ENCODE measurements at regions not wholly inside any gene's neighbourhood (a gene's known extent, or its start where the extent isn't known, plus 50 kb on each side); places are given as distances from the start of the nearest gene placed in this dataset.

DNA sequence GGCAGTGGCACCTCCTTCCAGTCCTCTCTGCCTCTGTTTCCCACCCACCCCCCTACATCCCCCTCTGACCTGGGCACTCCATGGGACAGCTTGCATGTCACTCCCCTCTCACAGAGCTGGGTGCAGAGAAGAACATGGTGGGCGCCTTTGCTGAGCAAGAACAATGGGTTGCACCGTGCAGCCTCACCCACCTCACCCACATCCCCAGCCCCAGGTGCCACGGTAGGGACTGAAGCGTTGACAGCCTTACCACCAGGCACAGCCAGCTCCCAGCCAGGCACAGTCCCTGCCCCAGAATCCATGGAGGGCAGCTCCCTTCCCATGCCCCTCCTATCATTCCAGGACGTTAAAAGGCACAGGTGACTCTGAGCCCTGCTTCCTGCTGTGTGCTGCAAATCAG lies 93.1 kb upstream of the VSTM2B start:
- no peak for DNase-seq

DNA sequence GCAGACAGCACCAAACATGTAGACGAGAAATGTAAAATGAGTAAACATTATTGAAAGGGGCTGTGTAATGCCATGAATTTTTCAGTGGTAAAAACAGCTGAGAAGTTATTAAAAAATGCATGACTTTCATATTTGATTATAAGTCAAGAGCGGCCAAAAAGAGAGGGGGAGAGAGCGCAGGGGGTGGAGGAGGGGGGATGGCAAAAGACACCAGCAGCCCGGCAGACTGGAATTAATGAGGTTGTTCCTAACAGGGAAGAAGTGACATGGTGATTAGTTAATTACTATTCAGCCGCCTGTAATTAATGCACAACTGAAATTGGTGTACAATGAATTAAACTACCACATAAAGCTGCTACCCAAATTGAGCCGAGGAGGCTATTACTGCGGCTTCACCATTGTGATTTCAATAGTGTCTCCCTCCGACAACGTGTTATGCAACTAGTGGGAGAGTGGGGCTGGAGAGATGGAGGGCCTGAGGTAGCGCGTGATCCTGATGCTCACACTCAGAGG lies 89.1 kb upstream of the VSTM2B start:
- no peak for DNase-seq

DNA sequence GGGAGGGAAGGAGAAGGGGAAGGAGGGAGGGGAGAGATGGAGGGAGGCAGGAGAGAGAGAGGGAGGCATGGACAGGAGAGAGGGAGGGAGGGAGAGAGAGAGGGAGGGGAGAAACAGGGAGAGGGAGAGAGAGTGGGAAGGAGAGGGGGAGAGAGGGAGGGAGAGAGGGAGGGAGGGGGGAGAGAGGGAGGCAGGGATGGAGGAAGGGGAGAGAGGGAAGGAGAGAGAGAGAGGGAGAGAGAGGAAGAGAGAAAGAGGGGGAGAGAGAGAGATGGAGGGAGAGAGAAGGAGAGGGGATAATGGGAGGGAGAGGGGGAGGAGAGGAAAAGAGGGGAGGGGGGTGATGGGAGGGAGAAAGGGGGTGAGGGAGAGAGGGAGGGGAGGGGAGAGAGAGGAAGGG lies 86.8 kb upstream of the VSTM2B start:
- no peak for DNase-seq

DNA sequence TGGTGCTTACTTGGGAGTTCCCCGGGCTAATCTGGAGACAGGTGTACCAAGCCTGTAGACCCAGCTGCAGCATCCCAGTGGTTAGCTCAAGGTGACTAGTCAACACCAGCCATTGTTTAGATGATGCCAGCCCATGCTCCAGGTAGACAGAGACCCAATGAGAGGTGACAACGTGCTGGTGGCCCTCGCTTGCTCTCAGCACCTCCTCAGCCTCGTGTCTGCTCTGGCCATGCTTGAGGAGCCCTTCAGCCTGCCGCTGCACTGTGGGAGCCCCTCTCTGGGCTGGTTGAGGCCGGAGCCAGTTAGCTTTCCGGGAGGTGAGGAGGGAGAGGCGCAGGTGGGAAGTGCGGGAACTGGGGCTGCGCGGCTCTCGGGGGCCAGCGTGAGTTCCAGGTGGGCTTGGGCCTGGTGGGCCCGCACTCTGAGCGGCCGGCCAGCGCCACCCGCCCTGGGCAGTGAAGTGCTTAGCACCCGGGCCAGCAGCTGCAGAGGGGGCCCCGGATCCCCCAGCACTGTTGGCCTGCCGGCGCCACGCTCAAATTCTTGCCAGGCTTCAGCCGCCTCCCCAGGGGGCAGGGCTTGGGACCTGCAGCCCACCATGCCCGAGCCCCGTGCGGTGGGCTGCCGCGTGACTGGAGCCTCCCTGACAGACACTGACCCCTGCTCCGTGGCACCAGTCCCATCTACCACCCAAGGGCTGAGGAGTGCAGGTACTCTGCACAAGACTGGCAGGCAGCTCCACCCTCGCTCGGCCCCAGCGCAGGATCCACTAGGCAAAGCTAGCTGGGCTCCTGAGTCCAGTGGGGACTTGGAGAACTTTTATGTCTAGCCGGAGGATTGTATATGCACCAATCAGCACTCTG lies 85.9 kb upstream of the VSTM2B start:
- DNase-seq: no peak

DNA sequence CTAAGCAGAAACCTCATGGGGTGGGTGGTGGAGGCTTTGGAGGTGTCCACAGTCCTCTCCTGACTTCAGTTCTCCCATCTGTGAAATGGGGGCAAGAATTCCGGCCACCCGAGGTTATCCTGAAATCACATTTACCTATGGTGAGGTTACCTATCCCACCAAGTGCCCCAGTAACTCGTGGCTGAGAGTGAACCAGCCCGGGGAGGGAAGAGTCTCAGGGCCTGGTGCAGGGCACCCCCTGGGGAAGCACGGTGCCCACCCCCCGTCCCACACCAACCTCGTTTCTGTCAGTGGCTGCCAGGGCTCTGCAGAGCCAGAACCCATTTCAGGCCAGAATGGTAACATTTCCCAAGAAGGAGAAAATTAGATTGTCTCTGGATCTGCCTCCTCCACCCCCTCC lies 83.7 kb upstream of the VSTM2B start:
- no peak for DNase-seq

DNA sequence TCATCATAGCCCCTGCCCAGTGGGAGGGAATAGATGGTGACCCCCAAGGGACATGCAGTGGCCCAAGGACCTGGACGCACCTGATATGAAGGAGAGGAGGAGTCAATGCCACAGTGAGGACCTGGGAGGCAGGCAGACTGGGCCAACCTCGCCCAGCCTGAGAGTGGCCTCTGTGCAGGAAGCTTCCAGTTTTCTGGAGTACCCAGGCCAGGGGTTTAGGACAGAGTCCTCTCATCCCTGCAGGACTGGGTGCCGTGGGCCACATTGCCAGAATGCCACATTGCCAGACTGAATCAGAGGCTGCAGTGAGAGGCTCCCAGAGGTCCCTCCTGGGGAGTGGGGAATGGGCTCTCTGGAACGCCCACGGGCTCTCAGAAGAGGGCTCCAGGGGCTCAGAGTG lies 82.9 kb upstream of the VSTM2B start:
- DNase-seq: no peak

DNA sequence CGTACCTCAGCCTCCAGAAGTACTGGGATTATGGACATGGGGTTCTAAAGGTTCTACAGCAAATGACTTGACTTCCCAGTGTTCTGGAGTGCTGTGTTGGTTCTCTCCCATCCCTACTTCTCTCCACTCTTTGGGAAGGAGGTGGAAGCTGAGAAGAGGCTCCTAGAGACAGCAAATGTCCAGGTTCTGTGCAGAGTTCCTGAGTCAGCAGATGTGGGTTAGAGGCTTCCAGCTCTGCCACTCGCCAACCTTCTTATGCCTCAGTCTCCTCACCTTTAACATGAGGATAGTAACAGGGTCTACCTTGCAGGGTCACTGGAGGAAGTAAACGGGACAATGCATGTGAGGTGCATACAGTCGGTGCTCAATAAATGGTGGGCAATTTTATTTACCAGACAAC lies 80.5 kb upstream of the VSTM2B start:
- no peak for DNase-seq

DNA sequence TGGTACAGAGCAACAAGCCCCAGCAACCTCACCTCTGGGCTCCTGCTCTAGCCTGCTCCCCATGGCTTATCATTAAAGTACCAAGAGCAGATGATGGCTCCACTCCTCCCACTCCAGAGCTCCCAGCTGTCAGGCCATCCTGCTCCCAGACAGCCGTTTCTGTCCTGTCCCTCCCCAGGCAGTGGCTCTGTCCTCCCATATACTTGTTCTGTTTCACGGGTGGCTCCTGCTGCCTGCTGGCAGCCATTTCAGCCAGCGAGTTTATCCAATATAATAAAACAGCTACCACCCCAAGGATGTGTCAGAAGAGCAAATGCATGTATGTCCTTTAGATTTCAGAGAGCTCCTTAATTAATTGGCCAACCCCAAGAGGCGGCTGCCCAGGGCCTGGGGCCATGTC lies 79.4 kb upstream of the VSTM2B start:
- DNase-seq: no peak

DNA sequence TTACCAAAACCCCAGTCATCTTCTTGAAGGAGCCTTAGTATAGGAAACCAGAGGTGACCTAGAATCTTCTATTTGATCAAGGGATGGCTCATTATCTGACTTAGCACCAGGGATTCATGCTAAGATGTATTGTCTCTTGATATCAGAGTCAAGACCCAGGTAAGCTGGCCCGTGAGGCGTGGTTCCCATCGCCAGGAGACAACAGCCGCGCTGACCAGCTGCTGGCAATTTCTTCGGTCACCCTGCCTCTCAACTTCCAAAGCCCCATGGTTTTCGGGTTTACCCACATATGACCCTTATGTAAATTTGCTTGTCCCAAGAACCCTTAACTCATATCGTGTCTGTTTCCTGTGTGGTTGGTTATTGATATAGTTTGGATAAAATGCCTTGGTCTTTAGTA lies 77.7 kb upstream of the VSTM2B start:
- no peak for DNase-seq

DNA sequence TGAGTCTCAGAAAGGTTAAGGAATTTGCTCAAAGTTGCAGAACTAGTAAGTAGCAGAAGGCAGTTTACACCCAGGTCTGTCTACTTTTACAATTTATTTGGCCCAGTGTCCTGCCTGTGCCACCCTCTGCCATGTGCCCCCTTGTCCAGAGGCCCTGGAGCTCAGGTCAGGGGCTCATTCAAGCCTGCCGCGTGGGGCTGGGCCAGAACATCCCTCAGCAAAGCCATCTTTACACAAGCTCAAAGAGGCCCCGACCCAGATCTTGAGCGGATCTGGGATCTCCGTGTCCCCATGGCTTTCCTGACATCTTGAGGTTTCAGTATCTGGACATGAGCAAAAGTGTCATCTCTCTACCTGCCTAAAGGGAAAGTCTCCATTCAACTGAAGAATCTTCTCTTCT lies 76.4 kb upstream of the VSTM2B start:
- DNase-seq: no peak

DNA sequence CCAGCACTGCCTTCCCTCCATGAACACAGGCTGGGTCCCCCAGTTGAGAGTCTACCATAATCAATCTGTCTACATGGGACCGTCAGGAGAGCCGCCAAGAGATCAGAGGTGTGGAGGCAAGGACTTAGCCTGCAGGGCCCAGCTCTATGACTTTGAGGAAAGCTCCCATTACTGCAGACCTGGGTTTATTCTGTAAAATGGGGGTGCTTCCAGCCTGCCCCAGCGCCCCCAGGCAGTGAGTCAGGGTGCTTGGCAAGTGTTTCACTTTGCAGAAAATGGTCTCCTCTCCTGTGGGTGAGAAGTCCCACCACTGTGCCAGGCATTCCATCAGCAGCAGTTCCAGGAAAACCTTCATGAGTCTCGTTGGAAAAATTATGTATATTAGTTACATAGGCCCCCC lies 75.5 kb upstream of the VSTM2B start:
- DNase-seq: no peak

DNA sequence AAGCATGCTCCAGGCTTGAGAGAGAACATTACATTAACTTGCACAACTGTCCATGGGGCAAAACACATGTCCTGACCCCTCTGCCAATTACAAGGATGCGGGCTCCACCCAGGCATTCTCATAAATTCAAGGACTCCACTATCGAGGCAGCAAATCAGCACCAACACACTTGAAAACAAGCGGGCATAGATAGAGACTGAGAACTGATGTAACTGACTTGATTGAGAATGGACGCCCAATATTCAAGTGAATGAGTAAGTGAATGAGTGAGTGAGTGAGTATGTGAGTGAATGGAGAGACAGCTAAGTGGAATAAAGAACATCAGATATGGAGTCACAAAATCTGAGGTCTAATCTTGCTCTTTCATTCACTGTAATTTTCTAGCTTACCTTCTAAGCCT lies 75.0 kb upstream of the VSTM2B start:
- DNase-seq: no peak

DNA sequence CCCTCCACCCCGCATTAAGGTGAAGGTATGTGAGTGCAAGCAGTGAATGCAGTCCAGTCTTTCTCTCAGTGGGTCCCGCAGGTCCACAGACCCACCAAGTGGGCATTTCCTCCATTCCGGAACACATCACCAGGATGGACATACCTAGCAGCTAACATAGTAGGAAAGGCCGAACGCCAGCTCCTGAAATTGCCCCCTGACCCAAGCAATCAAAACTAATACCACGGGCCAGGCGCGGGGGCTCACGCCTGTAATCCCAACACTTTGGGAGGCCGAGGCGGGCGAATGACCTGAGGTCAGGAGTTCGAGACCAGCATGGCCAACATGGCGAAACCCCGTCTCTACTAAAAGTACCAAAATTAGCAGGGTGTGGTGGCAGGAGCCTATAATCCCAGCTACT lies 71.7 kb upstream of the VSTM2B start:
- DNase-seq: no peak

DNA sequence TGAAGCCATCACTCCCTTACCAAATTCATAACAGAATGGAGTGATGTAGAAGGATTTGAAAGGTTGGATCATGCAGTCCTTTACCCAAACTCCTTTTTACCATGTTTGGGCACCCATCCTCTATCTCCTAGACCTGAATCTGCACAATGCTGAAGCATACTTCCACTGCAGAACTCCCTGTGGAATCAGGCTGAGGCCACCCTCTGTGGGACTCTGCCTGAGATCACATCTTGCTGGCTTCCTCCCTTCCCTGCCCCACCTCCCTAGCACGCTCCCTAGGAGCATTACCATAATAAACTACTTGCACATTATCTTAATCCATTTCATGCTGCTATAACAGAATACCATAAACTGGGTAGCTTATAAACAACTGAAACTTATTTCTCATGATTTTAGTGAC lies 68.4 kb upstream of the VSTM2B start:
- no peak for DNase-seq

DNA sequence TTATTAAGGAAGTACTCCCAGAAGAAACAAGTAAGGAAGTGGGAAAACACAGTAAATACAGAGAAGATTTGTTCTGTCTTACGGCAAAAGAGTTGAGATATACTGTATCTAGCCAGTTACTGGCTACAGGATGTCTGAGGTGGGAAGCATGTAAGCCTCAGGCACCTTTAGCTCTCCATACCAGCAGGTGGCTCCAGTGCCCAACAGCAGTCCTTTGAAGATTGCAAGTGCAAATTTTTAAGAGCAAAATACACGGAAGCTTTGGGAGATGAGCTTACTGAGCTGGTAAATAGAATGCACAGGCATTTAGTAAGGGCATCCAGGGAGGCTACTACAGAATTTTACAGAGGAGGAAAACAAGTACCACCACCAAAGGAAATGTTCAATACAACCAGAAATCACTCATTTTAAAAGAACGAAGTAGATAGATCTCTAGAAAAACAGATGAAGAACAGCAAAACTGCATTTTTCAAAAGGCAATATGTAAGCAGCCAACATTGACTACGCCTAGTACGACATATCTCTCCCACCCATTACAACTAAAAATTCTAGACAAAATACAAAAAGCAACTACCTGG lies 57.9 kb upstream of the VSTM2B start:
- DNase-seq: no peak

DNA sequence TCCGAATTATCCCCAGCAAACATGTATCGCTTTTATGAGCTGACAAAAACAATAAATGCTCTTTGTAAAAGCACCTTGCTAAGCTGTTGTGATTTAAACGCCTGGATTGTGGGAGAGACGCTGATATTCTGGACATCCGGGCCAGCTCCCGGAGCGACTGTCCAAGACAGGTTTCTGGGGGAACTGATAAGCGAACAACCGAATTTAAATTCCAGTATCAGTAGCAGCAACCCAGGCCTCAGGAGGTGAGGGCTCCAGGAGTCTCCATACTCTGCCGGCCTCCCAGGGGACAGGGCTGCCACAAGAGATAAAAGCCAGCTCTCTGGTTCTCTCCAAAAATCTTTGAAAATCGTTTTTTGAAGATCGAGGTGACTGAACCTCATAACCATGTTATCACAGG lies 50.3 kb upstream of the VSTM2B start:
- DNase-seq: no peak

Measured in NCI-H187 treated with DMSO at 0.1 percent for 48 hours (cell line).